ENCODE measurements at regions not wholly inside any gene's neighbourhood (a gene's known extent, or its start where the extent isn't known, plus 50 kb on each side); places are given as distances from the start of the nearest gene placed in this dataset.

- TF ChIP-seq REST (IDR thresholded peaks at IDR 0.05; ENCODE audit: insufficient replicate concordance, low read depth) = no peak
- no peak for TF ChIP-seq CTCF (IDR thresholded peaks at IDR 0.05; ENCODE audit: insufficient read depth, low read length)
- no peak for TF ChIP-seq GABPA (IDR thresholded peaks at IDR 0.05; ENCODE audit: low read depth)
Observed at GRCh38 chr9:14391620-14392019, 77.7 kb upstream of the NFIB start.

Data from HL-60 (cell line).